Stomach (tissue), 8 donors: ENCODE measurements at regions not wholly inside any gene's neighbourhood (a gene's known extent, or its start where the extent isn't known, plus 50 kb on each side); places are given as distances from the start of the nearest gene placed in this dataset.

Source experiments
- DNase-seq, 2 donors: peaks; one replicate each; pipeline versions ENCODE4 v3.0.0 to v3.0.0-alpha.2; 2013 to 2019
- H3K27ac ChIP-seq, 5 donors: fragments of 200-600 bp in 4 of 5; sonication (generic) in 4 of 5; one replicate each; pipeline ENCODE4 v1.5.1; 2013 to 2019; ENCODE audit warnings: mild to moderate bottlenecking in 1 of 5, moderate library complexity in 1 of 5
- H3K27me3 ChIP-seq, 3 donors: fragments of 200-600 bp; sonication (generic); one replicate each; pipeline ENCODE4 v1.5.1; 2017 to 2019; ENCODE audit warnings: mixed run types in 1 of 3
- H3K36me3 ChIP-seq, 4 donors: fragments of 200-600 bp; sonication (generic); 1 replicate in 3 of 4; 2 replicates in 1 of 4; pipeline ENCODE4 v1.5.1; 2016 to 2019
- H3K4me1 ChIP-seq, 4 donors: fragments of 200-600 bp; sonication (generic); one replicate each; pipeline ENCODE4 v1.5.1; 2016 to 2019
- H3K4me3 ChIP-seq, 4 donors: fragments of 200-600 bp; sonication (generic) in 3 of 4; one replicate each; pipeline ENCODE4 v1.5.1; 2016 to 2019; ENCODE audit warnings: mild to moderate bottlenecking in 1 of 4
- H3K9me3 ChIP-seq, 4 donors: fragments of 200-600 bp; sonication (generic); one replicate each; pipeline ENCODE4 v1.5.1; 2016 to 2019
- EP300 ChIP-seq: sonication (generic); formaldehyde crosslinking; IDR thresholded peaks from one replicate; pipeline ENCODE4 v1.6.1; 2017; ENCODE audit warnings: antibody characterized with exemption
- POLR2A ChIP-seq, 4 donors: fragments of 450-650 bp; IDR thresholded peaks; one replicate each; pipeline ENCODE4 v1.6.1; 2016; ENCODE audit warnings: antibody characterized with exemption in 4 of 4, control low read depth in 2 of 4, mild to moderate bottlenecking in 1 of 4, moderate library complexity in 1 of 4
- POLR2AphosphoS5 ChIP-seq, 3 donors: sonication (generic); formaldehyde crosslinking; IDR thresholded peaks; one replicate each; pipeline ENCODE4 v1.6.1; 2016; ENCODE audit warnings: antibody characterized with exemption in 3 of 3
- WGBS, 5 donors: extraction: QIAGEN DNeasy Blood & Tissue Kit in 3 of 5; methylation state at CpG; one replicate each; pipeline versions ENCODE4 v1.1.5 to v1.1.7; 2013 to 2018; 5-methylcytosine and 5-hydroxymethylcytosine counted together
- intact Hi-C: fragments of 100-400 bp; cut with DNase I; formaldehyde crosslinking; loops from one replicate; pipeline ENCODE4 v1.15.1; 2023; ENCODE audit warnings: low total_unique reads
- TF ChIP-seq, protein P1 (sequence below), 7 experiments: fragments of 450-650 bp in 4 of 7; fragments of 200-600 bp in 3 of 7; sonication (generic) in 3 of 7; IDR thresholded peaks; one replicate each; pipeline ENCODE4 v1.5.1; 2016 to 2019; ENCODE audit warnings: antibody characterized with exemption in 7 of 7, control low read depth in 2 of 7, mild to moderate bottlenecking in 1 of 7
- donor health status: healthy with polysubstance abuse.
- donor health status: Bipolar disorder and iron deficiency.
- donor health status: healthy.

GRCh38 chr11:13836666-13837065, 125.9 kb upstream of the SPON1 start:
- no peak for DNase-seq
- H3K9me3 ChIP-seq, result no peaks in the 10 kb centered on the region
- intact Hi-C loops, result no loop called here
- no peak overlapping the region for H3K4me3 ChIP-seq
- no peak overlapping the region for H3K27ac ChIP-seq
- WGBS, 5 donors, result 56 to 82% (median 64%) methylated on average over 2 of the region's 2 CpGs
- no peak for TF ChIP-seq EP300
- TF ChIP-seq POLR2A (IDR thresholded peaks at IDR 0.05), result no peak
- no peaks in the 10 kb centered on the region for H3K36me3 ChIP-seq
- no peaks in the 10 kb centered on the region for H3K4me1 ChIP-seq
- no peaks in the 10 kb centered on the region for H3K27me3 ChIP-seq

DNA sequence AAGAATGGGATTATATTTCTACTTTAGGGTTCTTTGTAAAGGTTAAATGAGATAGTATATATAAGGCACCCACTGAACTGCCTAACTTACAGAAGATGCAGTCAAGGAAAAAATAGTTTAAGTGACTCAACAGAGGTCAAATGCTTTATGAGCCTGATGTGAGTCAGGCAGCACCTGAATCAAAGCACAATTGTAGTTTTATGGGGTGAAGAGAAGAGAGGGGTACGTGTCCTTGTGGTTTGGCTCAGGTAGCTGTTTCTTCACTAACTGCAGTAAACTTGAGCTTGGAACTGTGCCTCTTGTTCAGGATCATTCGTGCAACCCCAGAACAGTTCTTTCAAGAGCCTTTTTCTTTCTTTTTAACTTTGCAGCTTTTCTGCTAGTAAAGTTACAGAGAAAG, 125.2 kb upstream of the SPON1 start:
- no peak for DNase-seq
- no peaks in the 10 kb centered on the region for H3K36me3 ChIP-seq
- TF ChIP-seq EP300, result no peak
- TF ChIP-seq, protein P1, sequence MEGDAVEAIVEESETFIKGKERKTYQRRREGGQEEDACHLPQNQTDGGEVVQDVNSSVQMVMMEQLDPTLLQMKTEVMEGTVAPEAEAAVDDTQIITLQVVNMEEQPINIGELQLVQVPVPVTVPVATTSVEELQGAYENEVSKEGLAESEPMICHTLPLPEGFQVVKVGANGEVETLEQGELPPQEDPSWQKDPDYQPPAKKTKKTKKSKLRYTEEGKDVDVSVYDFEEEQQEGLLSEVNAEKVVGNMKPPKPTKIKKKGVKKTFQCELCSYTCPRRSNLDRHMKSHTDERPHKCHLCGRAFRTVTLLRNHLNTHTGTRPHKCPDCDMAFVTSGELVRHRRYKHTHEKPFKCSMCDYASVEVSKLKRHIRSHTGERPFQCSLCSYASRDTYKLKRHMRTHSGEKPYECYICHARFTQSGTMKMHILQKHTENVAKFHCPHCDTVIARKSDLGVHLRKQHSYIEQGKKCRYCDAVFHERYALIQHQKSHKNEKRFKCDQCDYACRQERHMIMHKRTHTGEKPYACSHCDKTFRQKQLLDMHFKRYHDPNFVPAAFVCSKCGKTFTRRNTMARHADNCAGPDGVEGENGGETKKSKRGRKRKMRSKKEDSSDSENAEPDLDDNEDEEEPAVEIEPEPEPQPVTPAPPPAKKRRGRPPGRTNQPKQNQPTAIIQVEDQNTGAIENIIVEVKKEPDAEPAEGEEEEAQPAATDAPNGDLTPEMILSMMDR (IDR thresholded peaks at IDR 0.05), result no peak
- TF ChIP-seq POLR2A (IDR thresholded peaks at IDR 0.05), result no peak
- no peak for TF ChIP-seq POLR2AphosphoS5 (IDR thresholded peaks at IDR 0.05)
- H3K9me3 ChIP-seq, result no peaks in the 10 kb centered on the region
- H3K4me3 ChIP-seq, result no peak overlapping the region
- no peak overlapping the region for H3K27ac ChIP-seq
- no peaks in the 10 kb centered on the region for H3K27me3 ChIP-seq
- WGBS, 5 donors, result 49 to 73% (median 67%) methylated on average over 2 of the region's 2 CpGs
- intact Hi-C loops, result no loop called here
- no peaks in the 10 kb centered on the region for H3K4me1 ChIP-seq

GRCh38 chr11:13841393-13841792, 121.1 kb upstream of the SPON1 start:
- Histone ChIP-seq H3K27ac (no peak overlapping the region), H3K36me3 (no peaks in the 10 kb centered on the region), H3K27me3 (no peaks in the 10 kb centered on the region), H3K4me1 (no peaks in the 10 kb centered on the region), H3K9me3 (no peaks in the 10 kb centered on the region), H3K4me3 (no peak overlapping the region)
- intact Hi-C loops, result no loop called here
- no peak for DNase-seq
- WGBS, 5 donors, result 58 to 75% (median 69%) methylated on average over 3 of the region's 3 CpGs
- TF ChIP-seq POLR2A (IDR thresholded peaks at IDR 0.05) (no peak), EP300 (no peak), POLR2AphosphoS5 (IDR thresholded peaks at IDR 0.05) (no peak)
- TF ChIP-seq, protein P1 (IDR thresholded peaks at IDR 0.05), result no peak

DNA sequence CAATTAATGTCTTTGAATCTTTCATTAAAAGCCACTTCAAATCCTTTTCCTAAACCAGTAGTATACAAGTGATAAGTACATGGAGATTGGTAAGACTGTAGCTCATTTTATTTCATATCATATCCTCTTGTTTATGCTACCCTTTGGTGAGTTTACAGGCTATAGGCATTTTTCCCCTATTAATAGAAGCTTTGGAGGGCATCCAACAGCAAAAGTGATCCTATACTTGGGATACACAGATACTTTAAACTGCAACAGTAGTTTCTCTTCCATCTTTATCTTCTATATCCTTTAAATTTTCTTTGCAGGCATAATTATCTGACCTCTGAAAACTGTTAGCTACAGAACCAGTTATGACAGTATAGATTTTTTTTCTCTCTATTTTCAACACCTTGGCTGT, 114.5 kb upstream of the SPON1 start:
- Histone ChIP-seq H3K9me3 (no peaks in the 10 kb centered on the region), H3K4me3 (no peak overlapping the region), H3K36me3 (no peaks in the 10 kb centered on the region), H3K4me1 (no peaks in the 10 kb centered on the region), H3K27ac (no peak overlapping the region), H3K27me3 (no peaks in the 10 kb centered on the region)
- intact Hi-C loops, result no loop called here
- TF ChIP-seq POLR2AphosphoS5 (IDR thresholded peaks at IDR 0.05), result no peak
- TF ChIP-seq, protein P1 (IDR thresholded peaks at IDR 0.05), result no peak
- TF ChIP-seq EP300, result no peak
- no peak for TF ChIP-seq POLR2A (IDR thresholded peaks at IDR 0.05)
- no peak for DNase-seq

DNA sequence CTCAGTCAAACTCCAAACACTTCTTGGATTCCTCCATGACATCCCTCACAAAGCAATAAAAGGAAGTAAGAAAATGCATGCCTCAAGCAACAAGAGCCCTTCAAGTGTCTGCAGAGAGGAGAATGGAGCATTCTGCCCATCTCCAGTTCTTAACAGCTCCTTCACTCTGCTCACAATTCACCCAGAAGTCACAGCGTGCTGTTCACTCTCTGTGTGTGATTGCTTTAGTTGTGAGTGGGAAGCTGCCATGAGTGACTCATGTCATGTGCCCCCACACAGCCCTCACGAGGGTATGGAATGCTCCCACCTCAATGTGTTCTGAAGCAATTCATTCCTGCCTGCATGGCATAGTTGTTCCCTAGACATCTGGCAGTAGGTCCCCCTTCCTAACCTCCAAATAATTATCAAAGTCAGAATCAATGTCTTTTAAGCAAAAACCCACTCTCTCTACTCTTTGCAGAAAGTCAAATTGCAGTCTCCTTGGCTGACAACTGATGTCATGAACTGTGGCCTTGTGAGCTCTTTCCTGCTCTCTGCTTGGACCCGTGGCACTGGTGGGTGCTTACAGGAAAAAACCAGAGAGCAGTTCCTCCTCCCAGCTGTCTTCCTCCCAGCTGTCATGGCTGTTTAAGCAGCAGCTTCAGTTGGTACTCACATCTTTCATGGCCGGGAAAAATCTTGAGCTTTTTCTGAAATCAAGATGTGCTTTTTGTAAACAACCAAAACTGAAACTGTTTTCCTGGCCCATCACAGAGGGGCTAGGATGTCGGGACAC, 112.1 kb upstream of the SPON1 start:
- no peaks in the 10 kb centered on the region for H3K27me3 ChIP-seq
- no peak overlapping the region for H3K4me3 ChIP-seq
- H3K9me3 ChIP-seq, result no peaks in the 10 kb centered on the region
- no peaks in the 10 kb centered on the region for H3K4me1 ChIP-seq
- WGBS, 5 donors, result 43 to 59% (median 56%) methylated on average over 5 of the region's 5 CpGs
- intact Hi-C loops, result no loop called here
- H3K27ac ChIP-seq, result no peak overlapping the region
- DNase-seq, result no peak
- TF ChIP-seq, protein P1 (IDR thresholded peaks at IDR 0.05), result no peak
- TF ChIP-seq POLR2AphosphoS5 (IDR thresholded peaks at IDR 0.05) (no peak), POLR2A (IDR thresholded peaks at IDR 0.05) (no peak), EP300 (no peak)
- no peaks in the 10 kb centered on the region for H3K36me3 ChIP-seq
